HG02840 (cell line): ENCODE measurements at regions not wholly inside any gene's neighbourhood (a gene's known extent, or its start where the extent isn't known, plus 50 kb on each side); places are given as distances from the start of the nearest gene placed in this dataset.

Experiments
- ATAC-seq: cut with Tn5 transposase; IDR thresholded peaks from one replicate; pipeline ENCODE4 v1.9.1; 2021; ENCODE audit warnings: mild to moderate bottlenecking, moderate library complexity, moderate number of reproducible peaks; ENCODE audit not compliant: unreplicated experiment, low FRiP score

- no peak for ATAC-seq
Measured at GRCh38 chr3:124674336-124674735, 55.9 kb upstream of the UMPS start.

- ATAC-seq = no peak
Measured at GRCh38 chr3:124676236-124676635, 54.0 kb upstream of the UMPS start.

- no peak for ATAC-seq
Measured at GRCh38 chr3:124679048-124679638, 51.1 kb upstream of the UMPS start.
